ENCODE measurements at regions not wholly inside any gene's neighbourhood (a gene's known extent, or its start where the extent isn't known, plus 50 kb on each side); places are given as distances from the start of the nearest gene placed in this dataset.

GRCh38 chr1:70717211-70717610 lies 306.1 kb downstream of the CTH start:
- WGBS (ENCODE audit: extremely low coverage, insufficient read length, low lambda C conversion rate) = no CpG with 5 or more reads among the region's 2 CpGs
- no peak overlapping the region for H3K23ac ChIP-seq (ENCODE audit: insufficient read length, low read depth, low read length)
- no peaks in the 10 kb centered on the region for H3K79me1 ChIP-seq (ENCODE audit: insufficient read depth, low read depth, low read length, poor library complexity, severe bottlenecking)
- no peak overlapping the region for H2BK120ac ChIP-seq (ENCODE audit: low read depth, low read length, poor library complexity, severe bottlenecking)
- no peaks in the 10 kb centered on the region for H3K23me2 ChIP-seq (ENCODE audit: insufficient read length, low read depth, low read length, poor library complexity, severe bottlenecking)
- no peaks in the 10 kb centered on the region for H3K4me1 ChIP-seq (ENCODE audit: insufficient read depth, low read length)
- DNase-seq = no peak
- H4K8ac ChIP-seq (replicated peaks; ENCODE audit: insufficient read length, low read depth, low read length) = no peak overlapping the region
- no peak overlapping the region for H3K4ac ChIP-seq (ENCODE audit: low read depth, low read length)
- Mint-ChIP-seq H3K4me3 (no peak overlapping the region), H3K27ac (no peak overlapping the region), H3K27me3 (ENCODE audit: low read depth) (peaks cover 4% of the 10 kb centered on the region; the same call in 1 of the 2 replicates), H3K4me1 (peaks cover 0 to 5% of the 10 kb centered on the region in 2 experiments; a peak in 2 of 4 replicates), H3K9me3 (no peaks in the 10 kb centered on the region), H3K36me3 (ENCODE audit: insufficient read depth in 1 of 3, low read depth in 3 of 3) (no peaks in the 10 kb centered on the region)
- H3K9me3 ChIP-seq (ENCODE audit: control insufficient read depth, low read depth, low read length) = no peaks in the 10 kb centered on the region
- H2AFZ ChIP-seq (ENCODE audit: low read length) = no peak overlapping the region
- no peaks in the 10 kb centered on the region for H3K27me3 ChIP-seq (ENCODE audit: insufficient read depth, low read length)
- no peak overlapping the region for H2BK5ac ChIP-seq (ENCODE audit: insufficient read length, low read length)
- H2BK12ac ChIP-seq (ENCODE audit: insufficient read length, low read depth, low read length) = no peak overlapping the region
- H3K27ac ChIP-seq (ENCODE audit: insufficient read length, low read depth, low read length) = no peak overlapping the region
- no peak overlapping the region for H2BK20ac ChIP-seq (ENCODE audit: low read depth, low read length, poor library complexity, severe bottlenecking)
- H3K9ac ChIP-seq (ENCODE audit: extremely low read depth, insufficient read length, low read length) = no peak overlapping the region
- H3K4me2 ChIP-seq (ENCODE audit: insufficient read depth, insufficient read length, low read length) = no peak overlapping the region
- no peaks in the 10 kb centered on the region for H3K79me2 ChIP-seq (ENCODE audit: insufficient read depth, low read length)
- no peak overlapping the region for H4K91ac ChIP-seq (ENCODE audit: insufficient read length, low read depth, low read length)
- TF ChIP-seq CTCF (conservative IDR thresholded peaks at IDR 0.05) = no peak
- H3K18ac ChIP-seq (ENCODE audit: insufficient read length, low read depth, low read length) = no peak overlapping the region
- no peak overlapping the region for H3K56ac ChIP-seq (ENCODE audit: insufficient read length, low read depth, low read length)
- no peak overlapping the region for H3T11ph ChIP-seq (ENCODE audit: low read length)
- no peak overlapping the region for H3K14ac ChIP-seq (ENCODE audit: insufficient read depth, low read length)
- no peak overlapping the region for H4K5ac ChIP-seq (ENCODE audit: insufficient read length, low read depth, low read length)
- no peak overlapping the region for H2AK5ac ChIP-seq (ENCODE audit: insufficient read length, low read length)
- no peaks in the 10 kb centered on the region for H4K20me1 ChIP-seq (ENCODE audit: control insufficient read depth, insufficient read depth, insufficient read length)
- no peak overlapping the region for H2BK15ac ChIP-seq (ENCODE audit: low read depth, low read length)

Measured in H9 (cell line).